Testis (tissue), 2 donors: ENCODE measurements at regions not wholly inside any gene's neighbourhood (a gene's known extent, or its start where the extent isn't known, plus 50 kb on each side); places are given as distances from the start of the nearest gene placed in this dataset.

Source experiments
- POLR2A ChIP-seq: fragments of 450-650 bp; IDR thresholded peaks from one replicate; pipeline ENCODE4 v1.6.1; 2017; ENCODE audit warnings: antibody characterized with exemption, mild to moderate bottlenecking, moderate library complexity
- TF ChIP-seq, protein P1 (sequence below), 3 experiments: fragments of 450-650 bp in 2 of 3; fragments of 200-600 bp in 1 of 3; sonication (generic) in 1 of 3; IDR thresholded peaks; one replicate each; pipeline ENCODE4 v1.5.1; 2016 to 2019; ENCODE audit warnings: antibody characterized with exemption in 3 of 3, mild to moderate bottlenecking in 2 of 3, moderate library complexity in 1 of 3

DNA sequence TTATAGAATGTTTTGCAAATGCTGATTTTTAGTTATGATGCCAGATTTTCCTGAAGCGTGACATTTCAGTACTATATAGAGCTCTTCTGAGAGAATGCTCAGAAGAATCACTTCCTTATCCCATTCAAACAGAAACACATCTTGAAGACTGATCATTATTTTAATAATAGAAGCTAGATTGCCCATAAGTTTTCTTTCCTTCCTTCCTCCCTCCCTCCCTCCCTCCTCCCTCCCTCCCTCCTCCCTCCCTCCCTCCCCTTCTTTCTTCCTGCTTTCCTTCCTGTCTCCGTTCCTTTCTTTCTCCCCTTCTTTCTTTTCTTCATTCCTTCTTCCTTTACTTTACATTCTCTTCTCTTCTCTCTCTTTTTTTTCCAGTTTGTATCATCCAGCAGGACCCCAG lies 767.4 kb downstream of the IRX1 start:
- TF ChIP-seq, protein P1, sequence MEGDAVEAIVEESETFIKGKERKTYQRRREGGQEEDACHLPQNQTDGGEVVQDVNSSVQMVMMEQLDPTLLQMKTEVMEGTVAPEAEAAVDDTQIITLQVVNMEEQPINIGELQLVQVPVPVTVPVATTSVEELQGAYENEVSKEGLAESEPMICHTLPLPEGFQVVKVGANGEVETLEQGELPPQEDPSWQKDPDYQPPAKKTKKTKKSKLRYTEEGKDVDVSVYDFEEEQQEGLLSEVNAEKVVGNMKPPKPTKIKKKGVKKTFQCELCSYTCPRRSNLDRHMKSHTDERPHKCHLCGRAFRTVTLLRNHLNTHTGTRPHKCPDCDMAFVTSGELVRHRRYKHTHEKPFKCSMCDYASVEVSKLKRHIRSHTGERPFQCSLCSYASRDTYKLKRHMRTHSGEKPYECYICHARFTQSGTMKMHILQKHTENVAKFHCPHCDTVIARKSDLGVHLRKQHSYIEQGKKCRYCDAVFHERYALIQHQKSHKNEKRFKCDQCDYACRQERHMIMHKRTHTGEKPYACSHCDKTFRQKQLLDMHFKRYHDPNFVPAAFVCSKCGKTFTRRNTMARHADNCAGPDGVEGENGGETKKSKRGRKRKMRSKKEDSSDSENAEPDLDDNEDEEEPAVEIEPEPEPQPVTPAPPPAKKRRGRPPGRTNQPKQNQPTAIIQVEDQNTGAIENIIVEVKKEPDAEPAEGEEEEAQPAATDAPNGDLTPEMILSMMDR (IDR thresholded peaks at IDR 0.05), result no peak
- TF ChIP-seq POLR2A, result no peak
